Fibroblast of gingiva (primary cell): ENCODE measurements at regions not wholly inside any gene's neighbourhood (a gene's known extent, or its start where the extent isn't known, plus 50 kb on each side); places are given as distances from the start of the nearest gene placed in this dataset.

ENCODE experiments used
- DNase-seq: peaks from one replicate; pipeline ENCODE4 v3.0.0-alpha.2; 2011; ENCODE audit warnings: low read depth

- no peak for DNase-seq
Observed at GRCh38 chr2:103810875-103811274, 1043.0 kb upstream of the POU3F3 start.

GRCh38 chr2:103814016-103814415 lies 1039.9 kb upstream of the POU3F3 start:
- no peak for DNase-seq

- no peak for DNase-seq
Observed at GRCh38 chr2:103815731-103816130, 1038.2 kb upstream of the POU3F3 start.

- no peak for DNase-seq
Observed at GRCh38 chr2:103817746-103818145, 1036.2 kb upstream of the POU3F3 start.

- no peak for DNase-seq
Observed at GRCh38 chr2:103818176-103818575, 1035.7 kb upstream of the POU3F3 start.

- no peak for DNase-seq
Observed at GRCh38 chr2:103819599-103819998, 1034.3 kb upstream of the POU3F3 start.

GRCh38 chr2:103823847-103824246 lies 1030.1 kb upstream of the POU3F3 start:
- no peak for DNase-seq

- no peak for DNase-seq
Observed at GRCh38 chr2:103847276-103847675, 1006.6 kb upstream of the POU3F3 start.

GRCh38 chr2:103859238-103859637 lies 994.7 kb upstream of the POU3F3 start:
- DNase-seq, result no peak

- DNase-seq, result no peak
Observed at GRCh38 chr2:103860016-103860415, 993.9 kb upstream of the POU3F3 start.

GRCh38 chr2:103868396-103868795 lies 985.5 kb upstream of the POU3F3 start:
- no peak for DNase-seq

GRCh38 chr2:103873716-103874351 lies 980.1 kb upstream of the POU3F3 start:
- no peak for DNase-seq

- no peak for DNase-seq
Observed at GRCh38 chr2:103875131-103875530, 978.8 kb upstream of the POU3F3 start.

GRCh38 chr2:103875531-103875930 lies 978.4 kb upstream of the POU3F3 start:
- DNase-seq, result no peak

GRCh38 chr2:103876611-103877010 lies 977.3 kb upstream of the POU3F3 start:
- no peak for DNase-seq

GRCh38 chr2:103879101-103879500 lies 974.8 kb upstream of the POU3F3 start:
- DNase-seq, result no peak

GRCh38 chr2:103880081-103880834 lies 973.7 kb upstream of the POU3F3 start:
- no peak for DNase-seq

GRCh38 chr2:103887625-103888024 lies 966.3 kb upstream of the POU3F3 start:
- DNase-seq, result no peak

GRCh38 chr2:103896182-103896581 lies 957.7 kb upstream of the POU3F3 start:
- DNase-seq, result no peak

GRCh38 chr2:103898561-103898960 lies 955.4 kb upstream of the POU3F3 start:
- DNase-seq, result no peak

GRCh38 chr2:103902347-103902746 lies 951.6 kb upstream of the POU3F3 start:
- DNase-seq, result no peak

- no peak for DNase-seq
Observed at GRCh38 chr2:103921161-103921560, 932.8 kb upstream of the POU3F3 start.

GRCh38 chr2:103942199-103942598 lies 911.7 kb upstream of the POU3F3 start:
- no peak for DNase-seq

- no peak for DNase-seq
Observed at GRCh38 chr2:103945083-103945482, 908.8 kb upstream of the POU3F3 start.
